Renal pelvis (tissue), 1 donor: ENCODE measurements at regions not wholly inside any gene's neighbourhood (a gene's known extent, or its start where the extent isn't known, plus 50 kb on each side); places are given as distances from the start of the nearest gene placed in this dataset.
A peak's percentile ranks its signal among the peaks of the same experiment; 100 is the strongest.

ENCODE experiments used
- DNase-seq: peaks from one replicate; pipeline ENCODE4 v3.0.0-alpha.2; 2013

DNA sequence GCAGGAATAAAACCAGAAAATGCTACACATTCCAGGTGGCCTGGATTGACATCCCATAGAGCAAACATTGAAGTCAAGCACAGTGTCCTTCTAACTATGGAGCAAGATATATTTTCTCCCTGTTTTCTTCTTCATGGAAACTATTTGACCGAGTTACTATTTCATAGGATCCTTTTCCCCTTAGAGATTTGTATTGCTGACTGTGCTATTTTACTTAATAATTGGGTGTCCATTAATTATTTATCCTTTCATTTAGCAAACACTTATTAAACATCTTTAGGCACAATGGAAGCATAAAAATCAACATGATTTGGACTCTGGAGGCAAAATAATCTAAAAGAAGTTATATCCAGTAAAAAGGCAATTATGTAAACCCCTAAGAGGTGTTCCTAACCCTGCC lies 782.8 kb upstream of the ACVR2A start:
- DNase-seq: no peak

DNA sequence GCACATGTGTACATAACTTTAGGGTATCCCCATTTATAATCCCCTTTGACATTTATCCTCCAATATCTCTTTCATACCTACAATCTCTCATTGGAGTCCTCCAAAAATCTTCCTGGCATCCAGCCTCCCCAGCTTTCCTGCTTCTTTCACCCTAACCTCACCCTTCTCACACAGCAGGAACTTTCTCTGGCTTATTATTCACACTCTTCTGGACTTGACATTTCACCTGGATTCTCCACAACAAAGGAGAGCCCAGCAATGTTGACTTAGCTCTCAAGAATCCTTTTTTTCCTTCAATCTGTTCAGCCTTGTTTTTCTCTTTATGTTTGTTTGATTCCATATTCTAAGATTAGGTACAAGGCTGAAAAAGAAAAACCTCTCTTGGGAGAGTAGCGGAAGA lies 783.6 kb upstream of the ACVR2A start:
- no peak for DNase-seq

DNA sequence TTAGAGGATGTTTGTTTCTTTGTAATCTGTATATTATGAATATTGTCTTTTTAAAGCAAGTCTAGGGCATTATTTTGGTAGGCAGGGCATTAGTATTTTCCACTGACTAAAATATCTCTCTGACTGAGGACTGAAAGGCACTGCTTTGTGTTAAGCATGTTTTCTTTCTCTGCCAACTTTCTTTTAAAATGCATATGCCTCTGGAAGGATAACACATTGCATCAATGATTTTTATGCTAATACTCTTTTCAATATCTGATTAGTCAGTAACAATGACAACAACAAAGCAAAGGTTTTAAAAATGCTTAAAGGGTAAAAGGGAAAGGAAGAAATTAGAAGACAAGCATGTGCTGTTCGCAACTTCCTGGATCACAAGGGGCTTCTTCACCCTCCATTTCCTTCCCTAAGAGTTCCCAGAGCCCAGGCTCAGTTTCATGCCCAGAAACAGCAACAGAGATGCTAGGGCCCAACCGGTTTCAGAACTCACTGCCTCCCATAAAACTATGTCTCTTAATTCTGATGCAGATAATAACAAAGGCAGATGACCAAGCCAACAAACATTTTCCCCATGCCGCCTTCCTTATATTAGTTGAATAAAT lies 786.8 kb upstream of the ACVR2A start:
- no peak for DNase-seq

DNA sequence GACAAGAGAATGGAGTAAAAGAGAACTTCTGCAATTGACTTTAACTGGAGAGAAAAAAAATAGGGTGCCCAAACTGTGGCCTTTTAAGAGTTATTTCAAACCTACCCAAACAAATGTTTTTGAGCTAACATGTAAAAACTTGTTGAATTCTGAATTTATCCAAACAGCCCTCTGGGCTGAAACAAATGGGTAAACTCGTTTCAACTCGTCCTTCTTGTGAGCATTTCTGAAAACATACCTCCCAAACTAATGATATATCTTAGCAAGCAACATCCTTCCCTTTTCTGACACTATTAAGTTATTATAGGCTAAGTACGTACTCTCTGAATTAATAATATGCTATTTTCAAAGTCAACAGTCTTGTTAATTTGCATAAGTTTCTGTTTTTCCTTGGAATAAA lies 793.0 kb upstream of the ACVR2A start:
- DNase-seq: no peak

DNA sequence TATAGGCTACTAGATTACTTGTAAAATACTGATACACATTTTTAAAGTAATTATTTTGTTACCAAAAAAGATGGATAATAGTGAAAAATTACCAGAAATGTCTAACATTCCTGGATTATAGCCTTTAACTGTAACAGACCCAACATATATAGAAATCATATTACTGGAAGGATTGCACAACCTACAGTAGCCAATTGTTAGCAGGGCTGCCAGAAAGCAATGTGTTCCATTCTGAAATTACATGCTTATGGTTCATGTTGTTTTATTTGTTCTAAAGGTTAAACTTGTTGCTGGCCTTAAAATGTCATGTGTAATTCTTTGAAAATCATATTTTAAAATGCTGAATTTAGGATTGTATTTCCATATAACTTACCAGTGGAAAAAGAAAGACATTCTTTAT lies 793.6 kb upstream of the ACVR2A start:
- no peak for DNase-seq

DNA sequence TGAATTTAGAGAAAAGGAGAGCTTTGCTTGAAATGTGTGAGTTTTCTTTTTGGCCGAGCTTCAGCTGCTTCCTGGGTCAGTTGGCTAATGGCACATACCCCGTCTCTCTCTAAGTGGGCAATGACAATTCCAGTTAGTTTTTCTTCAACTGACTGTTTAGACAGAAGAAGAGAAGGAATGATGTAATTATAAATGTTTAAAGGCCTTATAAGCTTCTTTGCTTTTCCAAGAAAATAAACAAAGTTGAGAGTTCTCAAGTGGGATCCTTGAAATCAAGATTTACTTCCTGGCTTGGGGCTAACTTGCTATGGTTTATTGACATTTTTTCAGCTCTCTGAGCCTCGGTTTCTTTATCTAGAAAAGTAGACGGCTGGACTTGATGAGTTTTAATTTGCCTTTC lies 794.9 kb upstream of the ACVR2A start:
- no peak for DNase-seq

DNA sequence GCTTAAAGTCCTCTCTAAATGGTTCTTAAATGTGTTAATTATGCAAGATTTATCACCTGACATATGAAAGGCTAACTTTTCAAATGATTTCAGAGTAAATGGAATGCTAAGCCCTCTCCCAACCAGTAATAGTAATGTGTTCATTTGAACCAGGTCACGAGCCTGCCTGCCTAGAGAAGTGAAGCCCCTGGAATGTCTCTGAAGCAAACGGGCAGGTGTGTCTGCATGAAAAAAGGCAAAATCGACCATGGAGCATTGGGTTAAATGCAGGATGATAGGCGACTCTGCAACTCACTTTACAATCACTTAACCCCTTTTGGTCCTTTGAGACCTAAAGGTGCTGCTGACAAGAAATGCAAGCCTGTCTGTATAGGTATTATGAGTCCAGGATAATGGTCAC lies 798.4 kb upstream of the ACVR2A start:
- no peak for DNase-seq

DNA sequence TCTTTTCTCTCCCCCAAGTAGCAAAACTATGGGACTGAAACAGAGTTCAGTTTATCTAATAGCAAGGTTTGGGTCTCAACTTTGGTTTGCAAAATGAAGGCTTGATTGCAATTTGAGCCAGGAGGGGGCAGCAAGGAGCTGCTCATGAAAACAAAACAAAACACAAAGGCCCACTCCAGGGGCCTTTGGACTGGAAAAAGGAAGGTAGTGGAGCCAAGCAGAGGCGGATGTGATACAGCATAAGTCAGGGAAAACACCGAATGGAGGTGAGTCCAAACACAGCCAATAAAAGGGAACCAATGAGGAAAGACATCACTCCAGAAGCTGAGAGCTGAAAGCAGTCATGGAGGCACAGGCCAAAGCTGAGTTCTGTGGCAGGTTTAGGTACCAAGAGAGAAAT lies 799.7 kb upstream of the ACVR2A start:
- no peak for DNase-seq

DNA sequence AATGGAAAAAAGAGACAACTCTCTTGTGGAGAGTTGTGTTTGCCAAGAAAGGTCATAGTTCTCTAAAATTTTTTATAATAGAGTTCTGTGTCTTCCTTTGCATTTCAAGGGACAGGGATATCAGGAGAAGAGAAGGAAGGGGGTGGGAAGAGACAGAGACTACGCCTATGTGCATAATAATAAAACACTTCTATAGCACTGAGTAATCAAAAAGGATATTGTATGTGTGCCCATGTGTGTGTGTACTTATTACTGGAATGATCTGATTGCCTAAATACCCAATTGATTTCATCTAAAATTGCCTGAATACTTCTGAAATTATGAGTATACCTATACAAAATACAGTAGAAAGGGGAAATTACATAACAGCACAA lies 803.7 kb upstream of the ACVR2A start:
- DNase-seq: no peak

DNA sequence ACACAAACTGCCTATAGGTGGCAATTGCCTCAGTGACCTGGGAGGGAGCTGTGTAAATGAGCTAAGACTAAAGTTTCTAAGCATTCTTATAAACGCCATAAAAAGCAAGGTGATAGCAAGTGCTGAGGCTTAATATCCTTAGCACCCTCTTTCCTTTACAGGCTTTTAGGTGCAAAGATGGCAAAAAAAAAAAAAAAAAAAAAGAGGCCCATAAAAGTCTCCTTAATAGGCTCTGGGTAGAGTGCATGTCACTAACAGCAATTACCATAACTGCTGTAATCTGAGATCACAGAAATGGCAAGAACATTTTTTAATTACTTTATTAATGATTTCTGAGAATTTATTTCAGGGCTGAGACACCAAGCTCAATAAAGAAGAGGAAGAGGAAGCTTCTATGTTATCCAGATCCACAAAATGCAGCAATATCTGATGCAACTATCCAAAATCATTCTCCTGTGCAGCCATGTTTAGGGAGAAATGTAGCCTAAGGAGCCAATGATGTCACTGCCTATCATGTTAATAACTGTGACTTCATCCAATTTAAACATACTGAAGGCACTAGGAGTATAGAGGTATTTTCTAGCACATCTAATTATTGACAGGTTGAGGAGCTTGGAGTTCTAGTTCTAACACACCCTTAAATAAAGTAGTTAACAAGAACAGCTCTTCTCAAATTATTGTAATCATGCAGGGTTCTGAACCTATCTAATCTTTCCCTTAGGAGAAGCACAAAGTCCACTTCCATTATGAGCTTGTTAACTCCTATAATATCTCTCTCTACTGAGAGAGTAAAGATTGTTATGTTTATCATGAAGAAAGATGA lies 804.3 kb upstream of the ACVR2A start:
- no peak for DNase-seq

DNA sequence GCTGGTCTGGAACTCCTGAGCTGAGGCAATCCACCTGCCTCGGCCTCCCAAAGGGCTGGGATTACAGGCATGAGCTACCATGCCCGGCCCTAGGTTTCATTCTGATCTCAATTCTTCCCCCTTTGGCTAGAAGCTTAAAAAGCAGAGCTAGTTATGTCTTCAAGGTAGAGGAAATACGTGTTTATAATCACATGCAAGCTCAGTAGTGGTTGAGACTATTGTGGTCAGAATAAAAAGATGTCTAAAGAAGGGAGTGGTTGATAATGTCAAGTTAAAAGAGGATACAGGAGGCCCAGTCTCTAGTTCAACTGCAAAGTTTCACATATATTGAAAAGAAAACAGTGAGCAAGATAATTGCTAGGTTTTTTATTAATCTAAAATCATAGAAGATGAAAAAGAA lies 807.8 kb upstream of the ACVR2A start:
- DNase-seq: no peak

DNA sequence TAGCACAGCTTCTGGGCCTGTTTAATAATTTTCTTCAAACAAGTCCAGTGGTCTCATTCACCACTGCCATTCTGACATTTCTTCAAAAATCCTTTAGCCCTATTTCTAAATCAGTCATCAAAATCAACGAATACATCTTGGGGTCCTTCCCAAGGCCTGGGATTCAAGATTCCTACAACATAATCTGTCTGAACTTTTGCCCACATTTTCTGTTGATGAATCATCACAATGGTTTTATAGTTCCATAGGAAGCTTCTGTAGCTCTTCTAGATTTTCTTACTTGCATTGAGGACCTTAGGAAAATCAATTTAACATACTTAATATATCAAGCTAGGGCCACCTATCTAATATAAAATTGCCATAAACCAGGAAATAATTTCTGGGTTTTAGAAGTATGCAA lies 811.8 kb upstream of the ACVR2A start:
- no peak for DNase-seq

DNA sequence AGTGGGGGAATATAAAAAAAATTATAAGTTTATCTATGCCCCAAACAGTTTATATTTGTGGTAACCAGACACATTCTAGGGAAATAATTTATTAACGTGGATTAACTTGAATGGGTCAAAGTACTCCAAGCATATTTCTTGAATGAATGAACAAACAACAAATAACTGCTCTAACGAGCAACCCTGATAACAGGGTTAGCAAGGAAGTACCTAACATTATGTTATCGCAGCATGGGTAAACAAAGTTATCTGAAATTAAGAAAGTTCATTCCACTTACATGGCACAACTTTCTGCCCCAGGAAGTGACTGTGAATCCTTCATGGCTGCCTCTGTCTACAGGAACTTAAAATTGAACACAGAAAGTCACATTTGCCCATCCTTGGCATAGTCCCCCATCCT lies 812.9 kb upstream of the ACVR2A start:
- DNase-seq: no peak

DNA sequence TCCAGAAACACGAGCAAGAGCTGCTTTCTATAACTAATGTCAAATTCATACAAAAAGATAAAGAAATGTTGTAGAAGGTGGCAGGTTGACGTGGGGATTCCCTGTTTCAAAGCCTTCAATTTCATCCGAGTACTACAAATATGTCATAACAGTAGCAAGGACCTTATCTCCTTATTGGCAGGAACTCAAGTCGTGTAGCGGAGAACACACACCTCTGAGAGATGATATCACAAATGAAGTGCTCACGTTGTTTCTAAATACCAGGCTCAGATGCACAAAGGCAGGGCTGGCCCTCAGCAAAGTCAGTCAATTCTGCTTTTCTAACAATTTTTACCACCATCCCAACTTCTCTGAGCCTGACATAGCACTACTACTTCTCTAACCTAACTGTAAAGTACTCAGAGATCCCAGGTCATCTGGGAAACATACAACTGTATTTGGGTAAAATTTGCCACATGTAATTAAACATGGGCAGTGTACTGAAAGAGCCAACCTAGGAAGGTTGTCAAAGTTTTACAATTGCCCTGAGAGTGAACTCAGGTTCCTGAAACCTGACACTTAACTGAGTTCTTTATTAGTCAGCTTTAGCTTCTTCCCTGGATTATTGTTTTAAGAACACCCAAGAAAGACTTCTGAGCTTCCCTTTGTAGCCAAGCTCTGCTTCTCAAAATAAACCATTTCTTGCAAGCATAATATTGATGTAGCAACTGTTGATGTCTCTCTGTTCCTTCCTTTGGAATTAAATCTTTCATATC lies 813.7 kb upstream of the ACVR2A start:
- DNase-seq: peak; percentile 67

DNA sequence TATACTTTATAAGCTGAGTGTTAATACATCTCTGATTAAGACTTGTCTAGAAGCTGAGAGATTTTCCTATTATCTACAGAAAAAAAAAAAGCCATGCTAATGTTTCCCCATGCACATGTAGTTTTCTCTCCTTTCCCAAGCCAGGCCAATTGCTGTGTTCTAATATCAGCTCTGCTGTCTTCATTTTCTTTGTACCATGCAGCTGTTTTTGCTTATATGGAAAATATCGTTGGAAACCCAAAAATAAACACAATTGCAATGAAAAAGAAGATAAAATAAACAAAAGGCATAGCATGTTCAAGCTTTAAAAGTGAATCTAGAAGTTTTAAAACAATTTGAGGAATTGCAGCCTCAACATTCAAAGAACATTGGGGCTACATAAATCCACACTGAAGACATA lies 817.4 kb upstream of the ACVR2A start:
- no peak for DNase-seq

DNA sequence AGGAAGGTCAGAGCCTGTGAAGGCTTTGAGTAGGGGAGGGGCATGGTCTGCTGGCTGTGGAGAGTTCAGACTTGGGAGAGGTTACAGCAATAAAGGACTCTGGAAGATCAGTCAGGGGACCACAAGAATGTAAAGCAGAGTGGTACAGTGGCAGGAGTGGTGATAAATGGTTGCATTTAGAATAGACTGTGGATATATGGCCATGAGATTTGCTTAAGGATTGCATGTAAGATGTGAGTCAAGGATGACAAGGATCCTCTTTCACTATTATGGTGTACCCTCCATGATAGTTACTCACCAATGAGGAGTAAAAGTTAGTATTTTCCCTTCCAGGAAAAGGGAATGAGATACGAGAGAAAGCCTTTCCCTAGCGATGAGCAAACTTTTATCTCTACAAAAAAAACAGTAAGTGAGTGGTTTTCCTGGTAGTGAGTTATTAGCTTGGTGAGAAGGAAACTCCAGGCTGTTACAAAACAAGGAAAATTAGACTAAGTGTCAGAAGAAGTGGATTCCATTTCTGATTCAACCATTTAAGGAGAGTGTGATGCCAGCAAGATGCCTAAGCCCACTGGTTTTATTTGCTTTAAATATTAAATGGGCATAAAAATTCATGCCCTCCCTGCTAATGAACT lies 818.0 kb upstream of the ACVR2A start:
- DNase-seq: no peak

DNA sequence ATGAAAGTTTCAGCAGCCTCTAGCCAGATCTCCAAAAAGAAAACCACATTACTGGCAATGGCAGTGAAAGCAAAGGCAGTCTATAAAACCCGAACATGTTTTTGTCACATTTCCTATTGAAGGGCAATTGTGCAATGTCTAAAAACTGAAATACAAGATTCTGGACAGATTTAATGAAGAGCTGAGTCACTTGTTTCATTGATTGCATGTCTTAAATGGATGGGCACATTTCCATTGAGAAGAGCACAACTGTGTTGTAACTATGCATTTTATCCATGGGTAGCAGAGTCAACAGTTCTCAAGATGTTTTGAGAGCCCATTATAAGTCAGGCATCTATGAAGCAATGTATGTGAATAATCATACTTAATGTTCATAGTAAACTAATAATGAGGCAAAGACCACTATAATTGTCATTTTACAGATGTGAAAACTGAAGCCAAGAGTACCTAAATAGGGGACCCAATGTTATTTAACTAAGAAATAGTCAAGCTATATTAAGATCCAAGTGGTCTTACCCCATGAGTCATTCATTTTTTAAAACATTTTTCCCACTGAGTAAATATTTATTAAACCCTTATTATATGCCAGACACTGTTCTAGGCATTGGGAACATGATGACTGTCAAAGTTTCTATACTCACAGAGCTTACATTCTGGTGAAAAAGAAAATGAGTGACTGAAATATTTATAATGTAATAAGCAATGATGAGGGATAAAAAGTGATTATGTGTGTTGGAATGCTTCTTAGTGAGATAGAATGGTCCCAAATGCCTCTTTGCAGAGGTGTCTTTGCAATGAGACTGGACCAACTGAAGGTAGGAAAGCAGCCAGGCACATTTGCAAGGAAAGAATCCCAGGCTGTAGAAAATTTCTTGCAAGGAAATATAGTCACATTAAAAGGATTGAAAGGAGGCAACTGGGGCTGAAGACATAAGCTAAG lies 818.9 kb upstream of the ACVR2A start:
- DNase-seq: no peak

DNA sequence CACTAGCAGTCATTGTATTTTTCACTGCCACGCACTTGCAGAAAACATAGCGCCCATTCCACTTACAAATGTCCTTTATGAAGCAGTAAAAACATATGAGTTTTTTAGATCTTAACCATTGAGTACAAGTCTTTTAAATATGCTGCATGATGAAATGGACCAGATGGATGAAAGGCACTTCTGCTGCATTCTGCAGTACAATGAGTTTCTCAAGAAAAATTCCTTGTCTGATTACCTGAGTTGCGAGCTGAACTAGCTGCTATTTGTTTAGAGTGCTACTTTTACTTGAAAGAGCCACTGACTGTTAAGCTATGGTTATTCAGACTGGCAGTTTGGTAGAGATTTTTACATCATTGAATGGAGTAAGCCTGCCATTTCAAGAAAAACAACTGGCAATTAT lies 825.5 kb upstream of the ACVR2A start:
- no peak for DNase-seq

DNA sequence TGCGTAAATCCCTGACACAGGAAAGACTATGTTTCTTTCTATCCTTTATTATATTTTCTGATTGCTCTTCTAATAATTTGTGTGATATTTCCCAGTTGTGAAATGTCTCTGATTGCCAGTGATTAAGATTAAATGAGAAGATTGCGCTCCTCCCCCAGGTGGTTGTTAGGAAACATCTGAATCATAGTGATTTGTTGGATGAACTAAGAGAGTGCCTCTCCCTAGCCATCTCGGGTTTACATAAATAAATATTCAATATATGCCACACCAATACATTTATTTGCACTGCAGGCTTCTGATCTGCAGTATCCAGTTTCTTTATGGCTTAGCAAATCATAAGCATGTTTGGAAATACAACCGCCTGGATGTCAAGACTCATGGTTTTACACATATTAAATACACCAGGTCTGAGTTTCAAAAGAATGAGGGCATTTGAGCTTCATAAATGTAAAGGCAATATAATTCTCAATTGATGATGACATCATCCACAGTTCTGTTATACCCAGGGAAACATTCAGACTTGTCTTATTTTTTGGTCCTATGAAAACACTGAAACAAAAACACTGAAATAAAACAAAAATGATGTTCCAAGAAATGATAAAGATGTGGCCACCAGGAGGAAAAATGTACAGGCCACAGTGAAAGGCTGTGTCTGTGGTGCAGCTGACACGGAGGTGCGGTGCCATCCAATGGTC lies 826.7 kb upstream of the ACVR2A start:
- no peak for DNase-seq

DNA sequence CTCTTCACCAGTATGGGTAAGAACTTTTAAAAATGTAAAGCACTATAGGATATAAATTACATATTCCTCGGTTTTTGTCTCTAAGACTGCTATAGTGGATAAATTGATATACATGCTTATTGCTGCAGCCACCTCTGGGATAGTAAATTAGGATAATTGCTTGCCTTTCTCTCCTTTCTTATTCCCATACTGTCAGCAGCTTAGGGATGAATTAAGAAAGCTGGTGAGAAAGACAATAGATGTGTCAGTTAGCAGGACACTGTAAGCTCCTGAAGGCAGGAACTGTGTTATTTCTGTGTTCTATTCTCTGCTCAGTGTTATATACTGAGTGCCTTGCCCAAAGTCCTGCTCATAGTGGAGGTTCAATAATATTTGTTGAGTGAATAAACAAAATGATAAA lies 828.6 kb upstream of the ACVR2A start:
- DNase-seq: no peak

DNA sequence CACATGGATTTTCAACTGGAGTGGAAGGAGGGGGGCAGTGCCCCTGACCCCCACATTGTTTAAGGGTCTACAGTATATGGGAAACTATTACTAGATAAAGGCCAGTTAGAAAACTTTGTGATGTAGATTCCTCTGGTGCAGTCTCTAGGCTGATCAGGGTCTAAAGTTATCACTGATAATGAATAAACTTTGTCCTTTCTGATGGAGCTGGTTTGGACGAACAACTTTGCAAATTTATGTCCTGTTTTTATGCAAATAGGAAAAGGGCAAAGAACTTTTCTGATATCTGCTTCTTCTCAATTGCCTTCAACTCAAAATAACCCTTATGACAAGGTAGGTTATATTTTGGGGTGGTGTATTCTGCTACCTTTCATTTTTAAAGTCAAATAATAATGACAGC lies 829.2 kb upstream of the ACVR2A start:
- DNase-seq: no peak
